HG03342 (cell line): ENCODE measurements at regions not wholly inside any gene's neighbourhood (a gene's known extent, or its start where the extent isn't known, plus 50 kb on each side); places are given as distances from the start of the nearest gene placed in this dataset.
"Not testable (repeated sequence)": the region's sequence is repeated elsewhere in the genome, so short reads cannot be mapped to it uniquely, and the experiment has no call there.

Experiments
- ATAC-seq: cut with Tn5 transposase; IDR thresholded peaks from one replicate; pipeline ENCODE4 v1.9.1; 2021; ENCODE audit warnings: mild to moderate bottlenecking, moderate library complexity; ENCODE audit not compliant: unreplicated experiment

- ATAC-seq: no peak
Observed at GRCh38 chr20:40284611-40285010, 404.4 kb downstream of the MAFB start.

- no peak for ATAC-seq
Observed at GRCh38 chr20:40283689-40284088, 405.3 kb downstream of the MAFB start.

GRCh38 chr20:40282941-40283340 is 406.1 kb downstream of the MAFB start:
- no peak for ATAC-seq

- no peak for ATAC-seq
Observed at GRCh38 chr20:40282541-40282940, 406.5 kb downstream of the MAFB start.

GRCh38 chr20:40280616-40281015 is 408.4 kb downstream of the MAFB start:
- no peak for ATAC-seq

GRCh38 chr20:40279390-40279789 is 409.6 kb downstream of the MAFB start:
- ATAC-seq: no peak

GRCh38 chr20:40278673-40279072 is 410.4 kb downstream of the MAFB start:
- ATAC-seq: no peak

GRCh38 chr20:40276301-40276700 is 412.7 kb downstream of the MAFB start:
- ATAC-seq: no peak

GRCh38 chr20:40275738-40276137 is 413.3 kb downstream of the MAFB start:
- no peak for ATAC-seq

- no peak for ATAC-seq
Observed at GRCh38 chr20:40274912-40275533, 414.0 kb downstream of the MAFB start.

GRCh38 chr20:40269274-40269673 is 419.8 kb downstream of the MAFB start:
- not testable (repeated sequence) for ATAC-seq

- no peak for ATAC-seq
Observed at GRCh38 chr20:40268321-40269075, 420.5 kb downstream of the MAFB start.

- ATAC-seq: no peak
Observed at GRCh38 chr20:40265825-40266533, 423.1 kb downstream of the MAFB start.

GRCh38 chr20:40262219-40262618 is 426.8 kb downstream of the MAFB start:
- no peak for ATAC-seq

- no peak for ATAC-seq
Observed at GRCh38 chr20:40258931-40259330, 430.1 kb downstream of the MAFB start.

- no peak for ATAC-seq
Observed at GRCh38 chr20:40257763-40258162, 431.3 kb downstream of the MAFB start.

- no peak for ATAC-seq
Observed at GRCh38 chr20:40255365-40255764, 433.7 kb downstream of the MAFB start.

- no peak for ATAC-seq
Observed at GRCh38 chr20:40254023-40254772, 434.8 kb downstream of the MAFB start.

- no peak for ATAC-seq
Observed at GRCh38 chr20:40251284-40251932, 437.6 kb downstream of the MAFB start.

- no peak for ATAC-seq
Observed at GRCh38 chr20:40249805-40250204, 439.2 kb downstream of the MAFB start.

GRCh38 chr20:40245829-40246228 is 443.2 kb downstream of the MAFB start:
- no peak for ATAC-seq
